NCI-H510A treated with DMSO at 0.1 percent for 48 hours (cell line): ENCODE measurements at regions not wholly inside any gene's neighbourhood (a gene's known extent, or its start where the extent isn't known, plus 50 kb on each side); places are given as distances from the start of the nearest gene placed in this dataset.
"Not testable (repeated sequence)": the region's sequence is repeated elsewhere in the genome, so short reads cannot be mapped to it uniquely, and the experiment has no call there.

Source experiments
- DNase-seq: peaks from one replicate; lab custom pipeline; 2025; lab: John Stamatoyannopoulos, UW

- not testable (repeated sequence) for DNase-seq
These were observed 94.3 kb downstream of the MRM1 start for GRCh38 chr17:36695710-36696109.

- no peak for DNase-seq
These were observed 95.4 kb downstream of the MRM1 start for GRCh38 chr17:36696805-36697204.

GRCh38 chr17:36697903-36698530, 96.6 kb downstream of the MRM1 start:
- DNase-seq = no peak

GRCh38 chr17:36701429-36702099, 100.2 kb downstream of the MRM1 start:
- DNase-seq = no peak

GRCh38 chr17:36702636-36703035, 101.3 kb downstream of the MRM1 start:
- no peak for DNase-seq

GRCh38 chr17:36703860-36704266, 102.5 kb downstream of the MRM1 start:
- DNase-seq = no peak

- no peak for DNase-seq
These were observed 104.0 kb downstream of the MRM1 start for GRCh38 chr17:36705283-36705795.

GRCh38 chr17:36705874-36706731, 104.7 kb downstream of the MRM1 start:
- peak; percentile 77 for DNase-seq

- DNase-seq = no peak
These were observed 106.5 kb downstream of the MRM1 start for GRCh38 chr17:36707904-36708303.

GRCh38 chr17:36714789-36715188, 113.4 kb downstream of the MRM1 start:
- no peak for DNase-seq

- no peak for DNase-seq
These were observed 114.6 kb downstream of the MRM1 start for GRCh38 chr17:36715951-36716350.

- no peak for DNase-seq
These were observed 115.7 kb downstream of the MRM1 start for GRCh38 chr17:36717088-36717487.

GRCh38 chr17:36720131-36720530, 118.7 kb downstream of the MRM1 start:
- DNase-seq = no peak

- peak; percentile 48 for DNase-seq
These were observed 120.3 kb downstream of the MRM1 start for GRCh38 chr17:36721560-36722120.

GRCh38 chr17:36722121-36722902, 120.9 kb downstream of the MRM1 start:
- DNase-seq = peak; percentile 71

- no peak for DNase-seq
These were observed 121.5 kb downstream of the MRM1 start for GRCh38 chr17:36722903-36723263.

GRCh38 chr17:36723459-36724025, 122.2 kb downstream of the MRM1 start:
- DNase-seq = no peak

- no peak for DNase-seq
These were observed 124.8 kb downstream of the MRM1 start for GRCh38 chr17:36726199-36726598.

GRCh38 chr17:36727052-36727451, 125.7 kb downstream of the MRM1 start:
- no peak for DNase-seq

- DNase-seq = no peak
These were observed 126.2 kb downstream of the MRM1 start for GRCh38 chr17:36727577-36727976.
